Nephron (organoid): ENCODE measurements at regions not wholly inside any gene's neighbourhood (a gene's known extent, or its start where the extent isn't known, plus 50 kb on each side); places are given as distances from the start of the nearest gene placed in this dataset.

Experiments used
- H3K27ac Mint-ChIP-seq, 3 experiments: 2 replicates each; pipeline ENCODE4 v1.8.0; 2020; ENCODE audit warnings: mixed read lengths in 3 of 3, mild to moderate bottlenecking in 2 of 3, moderate library complexity in 1 of 3
- H3K27me3 Mint-ChIP-seq: 2 replicates; pipeline ENCODE4 v1.8.0; 2021; ENCODE audit warnings: low read depth, mild to moderate bottlenecking, moderate library complexity, mixed read lengths
- H3K36me3 Mint-ChIP-seq: 2 replicates; pipeline ENCODE4 v1.8.0; 2020; ENCODE audit warnings: low read depth, mixed read lengths
- H3K4me1 Mint-ChIP-seq: 2 replicates; pipeline ENCODE4 v1.8.0; 2020; ENCODE audit warnings: mixed read lengths
- H3K4me3 Mint-ChIP-seq, 3 experiments: 2 replicates each; pipeline ENCODE4 v1.8.0; 2020; ENCODE audit warnings: mild to moderate bottlenecking in 3 of 3, mixed read lengths in 3 of 3, moderate library complexity in 2 of 3
- H3K9me3 Mint-ChIP-seq: 2 replicates; pipeline ENCODE4 v1.8.0; 2020; ENCODE audit warnings: mixed read lengths
- CTCF ChIP-seq, 3 experiments: fragments of 200-600 bp; sonication (generic); IDR thresholded peaks; one replicate each; pipeline ENCODE4 v1.5.0; 2021; ENCODE audit warnings: antibody characterized with exemption in 3 of 3; ENCODE audit not compliant: unreplicated experiment in 3 of 3

GRCh38 chr14:95440951-95441350, 75.5 kb downstream of the SYNE3 start:
- H3K27ac Mint-ChIP-seq: peak overlapping the region in 2 of 3 experiments; percentile 52 to 77
- no peaks in the 10 kb centered on the region for H3K9me3 Mint-ChIP-seq
- H3K27me3 Mint-ChIP-seq: peaks cover 10% of the 10 kb centered on the region
- TF ChIP-seq CTCF (IDR thresholded peaks at IDR 0.05; ENCODE audit: unreplicated experiment in 3 of 3): no peak
- H3K4me3 Mint-ChIP-seq: no peak overlapping the region
- no peaks in the 10 kb centered on the region for H3K36me3 Mint-ChIP-seq
- no peaks in the 10 kb centered on the region for H3K4me1 Mint-ChIP-seq

DNA sequence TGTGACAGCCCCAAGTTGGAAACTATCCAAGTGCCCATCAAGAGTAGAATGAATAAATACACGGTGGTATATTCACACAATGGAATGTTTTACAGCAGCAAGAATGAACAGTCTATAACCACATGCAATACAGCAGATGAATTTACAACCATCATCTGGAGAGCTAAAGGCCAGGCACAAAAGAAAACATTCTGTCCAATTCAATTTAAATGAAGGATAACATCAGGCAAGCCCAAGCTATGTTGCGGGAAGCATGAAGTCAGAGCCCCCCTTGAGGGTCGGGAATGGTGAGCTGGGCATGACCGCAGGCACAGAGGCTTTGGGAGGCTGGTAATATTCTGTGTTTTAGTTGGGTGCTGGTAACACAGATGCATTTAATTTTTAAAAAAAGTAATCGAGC, 76.0 kb downstream of the SYNE3 start:
- H3K27ac Mint-ChIP-seq: peak overlapping the region in 2 of 3 experiments; percentile 52 to 77
- H3K4me3 Mint-ChIP-seq: no peak overlapping the region
- H3K36me3 Mint-ChIP-seq: no peaks in the 10 kb centered on the region
- peaks cover 10% of the 10 kb centered on the region for H3K27me3 Mint-ChIP-seq
- H3K9me3 Mint-ChIP-seq: no peaks in the 10 kb centered on the region
- H3K4me1 Mint-ChIP-seq: no peaks in the 10 kb centered on the region
- TF ChIP-seq CTCF (IDR thresholded peaks at IDR 0.05; ENCODE audit: unreplicated experiment in 3 of 3): no peak

- peaks cover 3% of the 10 kb centered on the region for H3K9me3 Mint-ChIP-seq
- peaks cover 10% of the 10 kb centered on the region for H3K27me3 Mint-ChIP-seq
- H3K36me3 Mint-ChIP-seq: peaks cover 4% of the 10 kb centered on the region
These were observed 76.6 kb downstream of the SYNE3 start for GRCh38 chr14:95439881-95440280.

DNA sequence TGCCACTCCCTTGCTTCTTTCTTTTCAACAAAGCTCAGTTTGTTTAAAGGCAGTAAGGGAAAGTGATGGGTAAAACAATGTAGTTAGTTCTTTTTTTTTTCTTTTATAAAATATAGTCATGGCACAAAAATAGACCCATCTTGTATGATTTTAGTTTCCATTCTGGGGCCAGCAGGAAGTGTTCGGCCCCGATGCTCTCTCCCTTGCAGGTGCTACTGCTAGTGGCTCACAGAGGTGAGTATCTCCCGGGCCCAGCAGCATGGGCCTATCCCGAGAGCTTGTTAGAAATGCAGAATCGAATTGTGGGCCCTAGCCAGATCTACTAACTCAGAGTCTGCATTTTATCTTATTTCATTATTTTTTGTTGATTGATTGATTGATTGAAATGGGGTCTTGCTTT, 78.7 kb downstream of the SYNE3 start:
- no peak overlapping the region for H3K4me3 Mint-ChIP-seq
- peaks cover 4% of the 10 kb centered on the region for H3K36me3 Mint-ChIP-seq
- peaks cover 3% of the 10 kb centered on the region for H3K9me3 Mint-ChIP-seq
- no peak for TF ChIP-seq CTCF (IDR thresholded peaks at IDR 0.05; ENCODE audit: unreplicated experiment in 3 of 3)
- no peaks in the 10 kb centered on the region for H3K4me1 Mint-ChIP-seq
- H3K27me3 Mint-ChIP-seq: peaks cover 10% of the 10 kb centered on the region
- H3K27ac Mint-ChIP-seq: no peak overlapping the region

More at GRCh38 chr14:95439881-95440280, 76.6 kb downstream of the SYNE3 start:
- no peaks in the 10 kb centered on the region for H3K4me1 Mint-ChIP-seq
- H3K4me3 Mint-ChIP-seq: no peak overlapping the region
- no peak for TF ChIP-seq CTCF (IDR thresholded peaks at IDR 0.05; ENCODE audit: unreplicated experiment in 3 of 3)
- H3K27ac Mint-ChIP-seq: no peak overlapping the region

GRCh38 chr14:95436354-95436753, 80.1 kb downstream of the SYNE3 start:
- H3K27ac Mint-ChIP-seq: no peak overlapping the region

More at GRCh38 chr14:95436354-95436753, 80.1 kb downstream of the SYNE3 start:
- no peak for TF ChIP-seq CTCF (IDR thresholded peaks at IDR 0.05; ENCODE audit: unreplicated experiment in 3 of 3)
- H3K36me3 Mint-ChIP-seq: peaks cover 4% of the 10 kb centered on the region
- H3K9me3 Mint-ChIP-seq: peaks cover 3% of the 10 kb centered on the region
- H3K27me3 Mint-ChIP-seq: peaks cover 10% of the 10 kb centered on the region
- peaks cover 5% of the 10 kb centered on the region for H3K4me1 Mint-ChIP-seq
- H3K4me3 Mint-ChIP-seq: no peak overlapping the region
